HG03196 (cell line): ENCODE measurements at regions not wholly inside any gene's neighbourhood (a gene's known extent, or its start where the extent isn't known, plus 50 kb on each side); places are given as distances from the start of the nearest gene placed in this dataset.

Source experiments
- ATAC-seq: cut with Tn5 transposase; IDR thresholded peaks from one replicate; pipeline ENCODE4 v1.9.1; 2021; ENCODE audit not compliant: unreplicated experiment

GRCh38 chr2:41445865-41446264, 602.0 kb upstream of the PKDCC start:
- ATAC-seq, result no peak

GRCh38 chr2:41446266-41446665, 601.6 kb upstream of the PKDCC start:
- ATAC-seq, result no peak

GRCh38 chr2:41448221-41448620, 599.6 kb upstream of the PKDCC start:
- no peak for ATAC-seq

- ATAC-seq, result no peak
Observed at GRCh38 chr2:41457026-41457425, 590.8 kb upstream of the PKDCC start.

GRCh38 chr2:41460661-41461060, 587.2 kb upstream of the PKDCC start:
- ATAC-seq, result no peak

GRCh38 chr2:41464395-41464794, 583.4 kb upstream of the PKDCC start:
- ATAC-seq, result no peak

GRCh38 chr2:41475959-41476358, 571.9 kb upstream of the PKDCC start:
- no peak for ATAC-seq

GRCh38 chr2:41482659-41483058, 565.2 kb upstream of the PKDCC start:
- no peak for ATAC-seq

- ATAC-seq, result no peak
Observed at GRCh38 chr2:41483226-41483625, 564.6 kb upstream of the PKDCC start.

GRCh38 chr2:41483982-41484857, 563.6 kb upstream of the PKDCC start:
- no peak for ATAC-seq

GRCh38 chr2:41484858-41485234, 563.0 kb upstream of the PKDCC start:
- no peak for ATAC-seq

GRCh38 chr2:41486948-41487347, 560.9 kb upstream of the PKDCC start:
- no peak for ATAC-seq

GRCh38 chr2:41488888-41489287, 558.9 kb upstream of the PKDCC start:
- no peak for ATAC-seq

GRCh38 chr2:41489638-41490037, 558.2 kb upstream of the PKDCC start:
- ATAC-seq, result no peak

- no peak for ATAC-seq
Observed at GRCh38 chr2:41495050-41495449, 552.8 kb upstream of the PKDCC start.

- ATAC-seq, result no peak
Observed at GRCh38 chr2:41496908-41497307, 550.9 kb upstream of the PKDCC start.

GRCh38 chr2:41498781-41499180, 549.0 kb upstream of the PKDCC start:
- ATAC-seq, result no peak

GRCh38 chr2:41500895-41501294, 546.9 kb upstream of the PKDCC start:
- ATAC-seq, result no peak

GRCh38 chr2:41502752-41503151, 545.1 kb upstream of the PKDCC start:
- no peak for ATAC-seq

GRCh38 chr2:41504532-41504931, 543.3 kb upstream of the PKDCC start:
- no peak for ATAC-seq

- ATAC-seq, result no peak
Observed at GRCh38 chr2:41510108-41510507, 537.7 kb upstream of the PKDCC start.

GRCh38 chr2:41521211-41521610, 526.6 kb upstream of the PKDCC start:
- no peak for ATAC-seq
